SH-SY5Y (cell line): ENCODE measurements at regions not wholly inside any gene's neighbourhood (a gene's known extent, or its start where the extent isn't known, plus 50 kb on each side); places are given as distances from the start of the nearest gene placed in this dataset.

Experiments
- GATA2 ChIP-seq: IDR thresholded peaks from 2 replicates; pipeline ENCODE4 v1.6.1; 2011; ENCODE audit warnings: mild to moderate bottlenecking, low read depth, low read length
- GATA3 ChIP-seq: IDR thresholded peaks from 2 replicates; pipeline ENCODE4 v1.6.1; 2011; ENCODE audit warnings: low read depth, mild to moderate bottlenecking, low read length, moderate library complexity

GRCh38 chr15:79570004-79570403, 137.9 kb downstream of the MINAR1 start:
- no peak for TF ChIP-seq GATA2
- TF ChIP-seq GATA3, result no peak

DNA sequence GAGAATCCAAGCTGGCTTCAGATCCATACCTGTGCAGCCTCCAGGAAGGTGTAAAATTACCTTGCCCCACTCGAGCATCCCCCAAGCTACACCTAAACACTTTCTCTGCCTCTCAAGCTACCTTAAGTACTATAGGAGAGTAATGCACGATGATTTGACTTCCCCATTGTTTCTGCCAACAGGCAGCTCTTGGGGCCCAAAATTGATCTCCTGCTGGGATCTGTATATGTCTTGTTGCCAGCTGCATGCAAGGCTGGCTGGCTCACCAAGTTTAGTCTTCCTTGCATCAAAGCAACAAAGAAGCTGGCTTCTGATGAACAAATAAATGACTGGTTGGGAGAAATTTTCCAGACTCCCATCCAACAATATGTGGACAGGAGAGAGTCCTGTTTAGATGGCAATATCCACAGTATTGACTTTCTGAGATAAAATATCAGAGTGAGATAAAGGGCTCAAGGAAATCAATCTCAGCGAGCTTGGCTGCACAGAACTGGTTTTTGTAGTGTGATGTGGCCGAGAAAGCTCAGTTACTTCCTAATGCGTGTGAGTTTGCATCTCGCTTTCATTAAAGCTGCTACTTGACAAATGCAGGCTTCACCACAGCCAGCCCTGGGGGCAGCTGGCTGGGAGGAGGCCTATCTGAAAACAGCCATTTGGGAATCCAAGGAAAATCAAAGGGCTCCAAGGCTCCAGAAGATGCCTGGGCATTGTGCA, 140.7 kb downstream of the MINAR1 start:
- TF ChIP-seq GATA2 (no peak), GATA3 (no peak)

GRCh38 chr15:79582650-79583049, 150.5 kb downstream of the MINAR1 start:
- TF ChIP-seq GATA2, result no peak

GRCh38 chr15:79592126-79592525, 160.0 kb downstream of the MINAR1 start:
- no peak for TF ChIP-seq GATA3
- no peak for TF ChIP-seq GATA2

DNA sequence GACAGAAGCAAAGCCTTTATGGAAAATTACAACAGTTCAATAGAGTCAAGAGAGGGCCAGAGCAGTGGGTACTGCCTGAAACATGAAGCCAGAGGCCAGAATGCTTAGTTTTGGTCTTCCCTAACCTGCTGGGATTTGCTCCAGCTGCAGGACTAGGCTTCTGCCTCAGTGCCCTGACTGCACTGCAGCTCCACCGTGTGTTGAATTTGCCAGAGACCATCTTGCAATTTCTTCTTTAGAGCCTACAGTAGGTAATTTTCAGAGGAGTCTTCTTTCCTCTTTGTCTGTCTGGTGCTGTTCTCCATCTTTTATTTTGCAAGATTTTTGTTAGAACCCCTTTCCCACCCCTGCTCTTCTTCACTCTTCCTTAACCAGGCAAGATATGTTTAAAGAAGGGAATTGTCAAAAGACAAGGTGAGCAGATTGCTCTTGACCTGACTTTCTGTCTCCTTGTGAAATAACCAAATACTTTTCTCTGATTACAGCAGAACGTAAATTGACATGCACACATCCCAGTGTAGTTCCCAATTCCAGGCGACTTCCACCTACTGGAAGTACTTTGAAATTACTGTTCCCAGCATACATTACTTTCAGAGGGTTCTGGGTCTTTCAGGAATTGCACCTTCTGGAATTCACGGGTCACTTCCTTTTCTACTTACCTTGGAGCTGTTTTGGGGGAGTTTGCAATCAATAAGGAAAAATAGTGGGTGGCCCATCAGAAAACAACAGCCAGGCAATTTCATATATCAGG, 161.2 kb downstream of the MINAR1 start:
- TF ChIP-seq GATA3, result no peak
- no peak for TF ChIP-seq GATA2

DNA sequence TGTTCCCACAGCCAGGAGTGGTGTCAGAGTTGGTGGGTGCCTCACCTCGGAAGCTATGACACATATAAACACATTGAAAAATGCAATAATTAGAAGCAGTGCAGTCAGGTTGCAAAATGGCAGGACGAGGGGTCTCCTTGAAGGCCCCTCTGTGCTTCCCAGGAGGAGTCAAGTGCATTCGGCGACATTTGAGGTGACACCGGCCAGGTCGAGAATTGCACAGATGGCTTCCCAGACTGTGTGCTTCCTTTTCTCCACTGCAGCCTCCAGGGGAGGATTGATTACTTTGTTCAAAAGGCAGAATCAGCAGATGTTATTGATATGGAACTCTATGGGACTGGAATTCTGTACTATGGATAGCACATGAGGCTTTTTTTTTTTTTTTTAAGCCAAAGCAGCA, 163.2 kb downstream of the MINAR1 start:
- TF ChIP-seq GATA3 (no peak), GATA2 (no peak)

DNA sequence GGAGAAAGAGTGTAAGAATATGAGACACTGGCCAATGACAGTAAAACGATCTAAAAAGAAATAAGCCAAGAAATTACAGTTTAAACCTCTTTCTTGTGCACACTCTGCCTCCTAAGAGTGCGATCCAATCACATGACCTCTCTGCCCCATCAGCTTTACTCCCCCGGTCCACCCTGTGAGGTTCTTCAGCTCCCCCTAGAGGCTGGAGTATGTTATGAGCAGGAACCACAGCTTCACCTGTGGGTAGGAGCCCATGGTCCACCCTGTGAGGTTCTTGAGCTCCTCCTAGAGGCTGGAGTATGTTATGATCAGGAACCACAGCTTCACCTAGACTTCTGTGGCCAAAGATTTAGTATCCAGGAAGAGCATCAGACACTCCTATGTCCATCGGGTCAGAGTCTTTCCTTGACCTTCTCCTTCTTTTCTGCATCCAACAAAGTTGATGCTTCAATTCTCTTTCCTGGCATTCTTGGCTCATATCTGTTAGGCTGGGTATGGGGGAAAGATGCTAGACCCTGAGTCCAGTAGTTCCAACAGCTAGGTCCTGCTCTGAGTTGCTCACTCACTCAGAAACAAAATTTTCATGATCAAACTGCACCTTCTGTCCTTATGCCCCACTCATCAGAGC, 164.0 kb downstream of the MINAR1 start:
- no peak for TF ChIP-seq GATA3
- TF ChIP-seq GATA2, result no peak

DNA sequence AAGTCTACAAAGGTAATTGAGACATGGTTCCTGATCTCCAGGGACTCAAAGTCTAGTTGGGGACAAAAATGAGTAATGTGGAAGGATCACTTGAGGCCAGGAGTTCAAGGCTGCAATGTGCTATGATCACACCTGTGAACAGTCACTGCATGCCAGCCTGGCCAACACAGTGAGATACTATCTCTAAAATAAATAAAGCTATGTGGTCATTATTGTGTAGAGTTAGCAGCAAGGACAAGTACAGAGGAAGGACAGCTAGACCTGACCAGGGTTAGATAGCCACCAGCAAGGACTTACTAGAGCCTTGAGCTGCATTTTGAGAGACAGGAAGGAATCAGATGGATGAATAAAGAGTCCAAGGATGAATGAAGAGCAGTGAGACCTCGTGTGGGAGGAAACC, 166.5 kb downstream of the MINAR1 start:
- TF ChIP-seq GATA3 (no peak), GATA2 (no peak)

DNA sequence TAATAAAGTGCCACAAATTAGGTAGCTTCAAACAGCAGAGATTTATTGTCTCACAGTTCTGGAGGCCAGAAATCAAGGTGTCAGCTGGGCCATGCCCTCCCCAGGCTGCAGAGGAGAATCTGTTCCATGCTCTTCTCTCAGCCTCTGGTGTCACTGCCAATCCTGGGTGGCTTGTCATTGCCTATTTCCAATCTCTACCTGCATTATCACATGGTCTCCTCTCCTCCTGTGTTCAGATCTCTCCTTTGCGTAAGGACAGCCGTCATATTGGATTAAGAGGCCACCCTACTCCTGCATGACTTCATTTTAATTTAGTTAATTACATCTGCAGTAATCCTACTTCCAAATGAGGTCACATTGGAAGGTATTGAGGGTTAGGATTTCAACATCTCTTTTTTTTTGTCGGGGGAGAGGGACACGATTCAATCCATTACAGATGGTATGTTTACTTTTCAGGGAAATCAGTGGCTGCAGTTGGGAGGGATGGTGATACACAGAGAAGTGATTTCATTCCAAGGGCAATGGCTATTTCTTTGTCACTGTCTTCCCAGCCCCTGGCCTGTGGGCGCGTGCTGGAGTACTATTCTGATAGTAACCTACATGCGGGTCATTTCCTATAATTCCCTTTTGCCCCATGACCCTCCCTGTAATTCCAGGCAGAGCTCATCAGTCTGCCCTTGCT, 169.4 kb downstream of the MINAR1 start:
- no peak for TF ChIP-seq GATA3
- no peak for TF ChIP-seq GATA2

- TF ChIP-seq GATA2, result no peak
- no peak for TF ChIP-seq GATA3
These were observed 170.0 kb downstream of the MINAR1 start for GRCh38 chr15:79602180-79602579.

GRCh38 chr15:79602731-79603130, 170.6 kb downstream of the MINAR1 start:
- TF ChIP-seq GATA3, result no peak

DNA sequence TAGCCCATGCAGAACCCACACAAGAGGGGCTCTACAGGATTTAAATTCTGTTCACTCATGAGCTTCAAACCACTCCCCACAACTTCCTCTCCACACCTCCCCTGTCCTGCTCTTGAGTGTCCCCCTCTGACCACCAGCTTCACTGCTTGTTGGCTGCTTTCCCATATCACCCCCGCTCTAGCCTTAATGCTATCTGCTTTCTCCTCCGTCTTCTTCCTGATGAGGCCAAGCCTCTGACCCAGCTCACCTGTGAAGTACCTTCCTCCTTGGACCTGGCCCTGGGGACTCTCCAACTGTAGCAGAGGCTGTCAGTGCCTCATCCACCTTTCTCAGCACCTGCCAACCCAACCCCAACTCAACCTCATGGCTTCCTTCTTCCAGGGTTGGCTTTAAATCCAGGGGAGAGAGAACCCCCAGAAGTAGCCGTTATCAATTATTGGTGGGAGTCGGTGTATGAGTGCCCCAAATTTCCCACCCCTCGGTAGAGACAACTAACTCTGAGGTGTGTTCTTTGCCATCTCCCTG, 174.8 kb downstream of the MINAR1 start:
- no peak for TF ChIP-seq GATA3
- no peak for TF ChIP-seq GATA2

DNA sequence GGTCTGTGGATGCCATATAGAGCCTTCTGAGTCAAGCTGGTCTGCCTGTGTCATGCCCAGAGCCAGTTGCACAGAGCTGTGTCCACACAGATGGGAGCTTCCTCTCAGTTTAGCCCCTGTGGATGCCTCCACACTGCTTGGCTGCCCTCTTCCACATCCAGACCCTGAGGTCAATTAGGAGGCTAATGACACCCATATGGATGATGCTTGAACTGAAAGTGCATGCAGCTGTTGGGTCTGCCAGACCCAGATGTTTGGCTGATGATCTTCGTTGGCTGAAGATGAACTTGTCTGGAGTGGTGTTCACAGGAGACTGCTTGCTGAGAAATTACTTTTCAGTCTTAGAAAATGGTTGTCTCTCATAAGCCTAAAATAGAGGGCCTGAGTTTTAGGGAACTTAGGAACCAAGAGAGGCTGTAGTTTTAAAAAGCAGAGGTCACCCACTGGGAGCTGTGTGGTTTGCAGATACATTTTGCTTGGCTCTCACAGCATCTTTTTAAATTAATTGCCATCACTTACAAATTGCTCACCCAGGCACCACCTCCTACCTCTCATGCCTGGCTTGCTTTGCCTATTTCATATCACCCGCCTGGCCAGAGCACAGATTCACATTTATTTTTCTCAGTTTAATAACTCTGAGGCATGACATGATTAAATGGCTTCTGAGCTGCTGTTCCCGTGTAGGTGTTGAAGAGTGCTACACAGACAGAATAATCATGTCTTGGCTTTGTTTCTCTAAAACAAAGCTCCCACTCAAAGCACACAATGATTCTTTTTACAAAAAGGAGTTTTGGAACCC, 176.1 kb downstream of the MINAR1 start:
- TF ChIP-seq GATA2, result no peak
- TF ChIP-seq GATA3, result no peak
